H9 (cell line): ENCODE measurements at regions not wholly inside any gene's neighbourhood (a gene's known extent, or its start where the extent isn't known, plus 50 kb on each side); places are given as distances from the start of the nearest gene placed in this dataset.

Source experiments
- DNase-seq: peaks from one replicate; pipeline ENCODE4 v3.0.0-alpha.2; 2017
- H2AFZ ChIP-seq: one replicate; pipeline ENCODE4 v1.6.1; 2013; ENCODE audit warnings: mild to moderate bottlenecking, low read length, control low read depth, moderate library complexity
- H2AK5ac ChIP-seq: 2 replicates; pipeline ENCODE4 v1.6.1; 2013; ENCODE audit warnings: low read length, control low read depth, mixed read lengths; ENCODE audit not compliant: insufficient read length
- H2BK120ac ChIP-seq: one replicate; pipeline ENCODE4 v1.6.1; 2013; ENCODE audit warnings: low read depth, mild to moderate bottlenecking, low read length, control low read depth, inconsistent platforms; ENCODE audit not compliant: poor library complexity, severe bottlenecking
- H2BK12ac ChIP-seq: 2 replicates; pipeline ENCODE4 v1.6.1; 2013; ENCODE audit warnings: low read length, control low read depth, mixed read lengths, low read depth; ENCODE audit not compliant: insufficient read length
- H2BK15ac ChIP-seq: 2 replicates; pipeline ENCODE4 v1.6.1; 2013; ENCODE audit warnings: low read depth, low read length, control low read depth
- H2BK20ac ChIP-seq: one replicate; pipeline ENCODE4 v1.6.1; 2013; ENCODE audit warnings: low read depth, mild to moderate bottlenecking, low read length, control low read depth, inconsistent platforms; ENCODE audit not compliant: poor library complexity, severe bottlenecking
- H2BK5ac ChIP-seq: 2 replicates; pipeline ENCODE4 v1.6.1; 2013; ENCODE audit warnings: low read length, control low read depth, mixed read lengths; ENCODE audit not compliant: insufficient read length
- H3K14ac ChIP-seq: 2 replicates; pipeline ENCODE4 v1.6.1; 2013; ENCODE audit warnings: low read length, control low read depth; ENCODE audit not compliant: insufficient read depth
- H3K18ac ChIP-seq: 2 replicates; pipeline ENCODE4 v1.6.1; 2013; ENCODE audit warnings: low read depth, mild to moderate bottlenecking, mixed read lengths, low read length, control low read depth; ENCODE audit not compliant: insufficient read length
- H3K23ac ChIP-seq: 2 replicates; pipeline ENCODE4 v1.6.1; 2013; ENCODE audit warnings: low read length, control low read depth, mixed read lengths, low read depth; ENCODE audit not compliant: insufficient read length
- H3K23me2 ChIP-seq: 2 replicates; pipeline ENCODE4 v1.6.1; 2013; ENCODE audit warnings: low read depth, mild to moderate bottlenecking, mixed read lengths, low read length, control low read depth; ENCODE audit not compliant: insufficient read length, poor library complexity, severe bottlenecking
- H3K27ac ChIP-seq: 2 replicates; pipeline ENCODE4 v1.5.1; 2013; ENCODE audit warnings: low read length, control low read depth, mixed read lengths, low read depth; ENCODE audit not compliant: insufficient read length
- H3K27me3 ChIP-seq: 2 replicates; pipeline ENCODE4 v1.6.1; 2013; ENCODE audit warnings: low read length, control low read depth, inconsistent platforms; ENCODE audit not compliant: insufficient read depth
- H3K4ac ChIP-seq: 2 replicates; pipeline ENCODE4 v1.6.1; 2013; ENCODE audit warnings: low read depth, mild to moderate bottlenecking, control low read depth, inconsistent platforms, low read length, moderate library complexity
- H3K4me1 ChIP-seq: 2 replicates; pipeline ENCODE4 v1.6.1; 2013; ENCODE audit warnings: low read length, control low read depth, inconsistent platforms; ENCODE audit not compliant: insufficient read depth
- H3K4me2 ChIP-seq: 2 replicates; pipeline ENCODE4 v1.6.1; 2013; ENCODE audit warnings: low read length, control low read depth, mixed read lengths; ENCODE audit not compliant: insufficient read length, insufficient read depth
- H3K56ac ChIP-seq: 2 replicates; pipeline ENCODE4 v1.6.1; 2013; ENCODE audit warnings: low read depth, mild to moderate bottlenecking, mixed read lengths, low read length, control low read depth; ENCODE audit not compliant: insufficient read length
- H3K79me1 ChIP-seq: 2 replicates; pipeline ENCODE4 v1.6.1; 2013; ENCODE audit warnings: low read depth, mild to moderate bottlenecking, moderate library complexity, low read length, control low read depth, inconsistent platforms; ENCODE audit not compliant: insufficient read depth, poor library complexity, severe bottlenecking
- H3K79me2 ChIP-seq: 2 replicates; pipeline ENCODE4 v1.6.1; 2013; ENCODE audit warnings: low read length, control low read depth, inconsistent platforms; ENCODE audit not compliant: insufficient read depth
- H3K9ac ChIP-seq: 2 replicates; pipeline ENCODE4 v1.6.1; 2013; ENCODE audit warnings: low read length, control low read depth, mixed read lengths; ENCODE audit not compliant: insufficient read length; ENCODE audit errors: extremely low read depth
- H3K9me3 ChIP-seq: one replicate; pipeline ENCODE4 v1.6.1; 2013; ENCODE audit warnings: low read depth, low read length, inconsistent platforms; ENCODE audit not compliant: control insufficient read depth
- H3T11ph ChIP-seq: one replicate; pipeline ENCODE4 v1.6.1; 2013; ENCODE audit warnings: mild to moderate bottlenecking, low read length, control low read depth, inconsistent platforms
- H4K20me1 ChIP-seq: one replicate; pipeline ENCODE4 v1.6.1; 2013; ENCODE audit not compliant: control insufficient read depth, insufficient read length, insufficient read depth
- H4K5ac ChIP-seq: 2 replicates; pipeline ENCODE4 v1.6.1; 2013; ENCODE audit warnings: low read depth, mild to moderate bottlenecking, mixed read lengths, low read length, control low read depth; ENCODE audit not compliant: insufficient read length
- H4K8ac ChIP-seq: replicated peaks from 2 replicates; pipeline ENCODE4 v1.6.1; 2013; ENCODE audit warnings: low read length, control low read depth, mixed read lengths, low read depth; ENCODE audit not compliant: insufficient read length
- H4K91ac ChIP-seq: 2 replicates; pipeline ENCODE4 v1.6.1; 2013; ENCODE audit warnings: low read depth, mild to moderate bottlenecking, moderate library complexity, mixed read lengths, low read length, control low read depth; ENCODE audit not compliant: insufficient read length
- H3K27ac Mint-ChIP-seq, 3 experiments: 2 replicates in 2 of 3; 3 replicates in 1 of 3; pipeline ENCODE4 v1.8.0; 2020 to 2021; ENCODE audit warnings: mixed read lengths in 3 of 3, mild to moderate bottlenecking in 1 of 3, moderate library complexity in 1 of 3
- H3K27me3 Mint-ChIP-seq: 2 replicates; pipeline ENCODE4 v1.8.0; 2021; ENCODE audit warnings: low read depth, mild to moderate bottlenecking, moderate library complexity, mixed read lengths
- H3K36me3 Mint-ChIP-seq, 3 experiments: 2 replicates in 2 of 3; 3 replicates in 1 of 3; pipeline ENCODE4 v1.8.0; 2020 to 2021; ENCODE audit warnings: low read depth in 3 of 3, mixed read lengths in 3 of 3; ENCODE audit not compliant: insufficient read depth in 1 of 3
- H3K4me1 Mint-ChIP-seq, 2 experiments: 2 replicates each; pipeline ENCODE4 v1.8.0; 2020; ENCODE audit warnings: mixed read lengths in 2 of 2
- H3K4me3 Mint-ChIP-seq, 2 experiments: 2 replicates in 1 of 2; 3 replicates in 1 of 2; pipeline ENCODE4 v1.8.0; 2020 to 2021; ENCODE audit warnings: mild to moderate bottlenecking in 2 of 2, mixed read lengths in 2 of 2, moderate library complexity in 1 of 2
- H3K9me3 Mint-ChIP-seq, 2 experiments: 2 replicates in 1 of 2; 3 replicates in 1 of 2; pipeline ENCODE4 v1.8.0; 2020; ENCODE audit warnings: mild to moderate bottlenecking in 2 of 2, mixed read lengths in 2 of 2, moderate library complexity in 1 of 2
- WGBS: extraction: QIAGEN DNeasy Blood & Tissue Kit; methylation state at CpG from one replicate; pipeline ENCODE4 v1.1.7; 2013; ENCODE audit warnings: missing lambda C conversion rate, low lambda C conversion rate, mixed read lengths; ENCODE audit not compliant: insufficient read length; ENCODE audit errors: extremely low coverage; 5-methylcytosine and 5-hydroxymethylcytosine counted together
- TF ChIP-seq, protein P1 (sequence below): fragments of 200-600 bp; sonication (generic); conservative IDR thresholded peaks from 3 replicates; pipeline ENCODE4 v1.8.0; 2021; ENCODE audit warnings: antibody characterized with exemption, mild to moderate bottlenecking

DNA sequence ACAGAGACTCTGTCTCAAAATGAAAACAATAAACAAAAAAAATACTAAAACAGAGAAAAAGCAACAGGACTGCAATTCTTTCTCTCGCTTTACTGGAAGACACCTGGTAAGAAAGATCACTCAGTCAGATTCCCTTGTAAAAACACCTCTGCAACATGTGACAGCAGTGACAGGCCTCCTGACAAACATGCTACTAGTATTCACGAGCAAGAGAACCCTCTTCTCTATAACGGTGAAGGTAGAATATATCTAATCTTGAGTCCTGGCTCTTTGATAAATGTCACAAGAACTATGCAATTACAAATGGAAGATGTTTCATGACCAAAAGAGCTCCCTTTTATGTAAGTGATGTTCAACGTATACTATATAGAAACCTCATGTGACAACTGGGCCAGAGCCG is 986.7 kb upstream of the LRRN3 start:
- Histone ChIP-seq H3K9ac (no peak overlapping the region), H2BK12ac (no peak overlapping the region), H3K27ac (no peak overlapping the region), H3K9me3 (no peaks in the 10 kb centered on the region), H2BK5ac (no peak overlapping the region), H3K79me2 (no peaks in the 10 kb centered on the region), H4K8ac (no peak overlapping the region), H3K23ac (no peak overlapping the region), H3T11ph (no peak overlapping the region), H3K27me3 (no peaks in the 10 kb centered on the region), H4K5ac (no peak overlapping the region), H3K56ac (no peak overlapping the region), H4K91ac (no peak overlapping the region), H3K18ac (no peak overlapping the region), H2AK5ac (no peak overlapping the region), H3K4me1 (no peaks in the 10 kb centered on the region), H2BK120ac (no peak overlapping the region), H2AFZ (no peak overlapping the region), H4K20me1 (no peaks in the 10 kb centered on the region), H3K79me1 (no peaks in the 10 kb centered on the region), H3K14ac (no peak overlapping the region), H3K4ac (no peak overlapping the region), H3K4me2 (no peak overlapping the region), H3K23me2 (no peaks in the 10 kb centered on the region), H2BK20ac (no peak overlapping the region), H2BK15ac (no peak overlapping the region)
- WGBS: no CpG with 5 or more reads among the region's 5 CpGs
- no peaks in the 10 kb centered on the region for H3K27me3 Mint-ChIP-seq
- H3K4me1 Mint-ChIP-seq: no peaks in the 10 kb centered on the region
- TF ChIP-seq, protein P1, sequence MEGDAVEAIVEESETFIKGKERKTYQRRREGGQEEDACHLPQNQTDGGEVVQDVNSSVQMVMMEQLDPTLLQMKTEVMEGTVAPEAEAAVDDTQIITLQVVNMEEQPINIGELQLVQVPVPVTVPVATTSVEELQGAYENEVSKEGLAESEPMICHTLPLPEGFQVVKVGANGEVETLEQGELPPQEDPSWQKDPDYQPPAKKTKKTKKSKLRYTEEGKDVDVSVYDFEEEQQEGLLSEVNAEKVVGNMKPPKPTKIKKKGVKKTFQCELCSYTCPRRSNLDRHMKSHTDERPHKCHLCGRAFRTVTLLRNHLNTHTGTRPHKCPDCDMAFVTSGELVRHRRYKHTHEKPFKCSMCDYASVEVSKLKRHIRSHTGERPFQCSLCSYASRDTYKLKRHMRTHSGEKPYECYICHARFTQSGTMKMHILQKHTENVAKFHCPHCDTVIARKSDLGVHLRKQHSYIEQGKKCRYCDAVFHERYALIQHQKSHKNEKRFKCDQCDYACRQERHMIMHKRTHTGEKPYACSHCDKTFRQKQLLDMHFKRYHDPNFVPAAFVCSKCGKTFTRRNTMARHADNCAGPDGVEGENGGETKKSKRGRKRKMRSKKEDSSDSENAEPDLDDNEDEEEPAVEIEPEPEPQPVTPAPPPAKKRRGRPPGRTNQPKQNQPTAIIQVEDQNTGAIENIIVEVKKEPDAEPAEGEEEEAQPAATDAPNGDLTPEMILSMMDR: no peak
- H3K9me3 Mint-ChIP-seq: peaks cover 0 to 12% of the 10 kb centered on the region in 2 experiments; a peak in 3 of 5 replicates
- no peak for DNase-seq
- peaks cover 0 to 7% (median 0%) of the 10 kb centered on the region in 3 experiments; a peak in 2 of 7 replicates for H3K36me3 Mint-ChIP-seq
- H3K4me3 Mint-ChIP-seq: no peak overlapping the region
- no peak overlapping the region; a peak in 1 of 7 replicates for H3K27ac Mint-ChIP-seq
